Colonic mucosa (tissue), 4 donors: ENCODE measurements at regions not wholly inside any gene's neighbourhood (a gene's known extent, or its start where the extent isn't known, plus 50 kb on each side); places are given as distances from the start of the nearest gene placed in this dataset.

Experiments
- DNase-seq: peaks from one replicate; pipeline ENCODE4 v3.0.0-alpha.2; 2020
- H3K27ac ChIP-seq: fragments of 200-600 bp; one replicate; pipeline ENCODE4 v1.8.0; 2021
- H3K27me3 ChIP-seq: fragments of 200-600 bp; one replicate; pipeline ENCODE4 v1.8.0; 2021
- H3K36me3 ChIP-seq: fragments of 200-600 bp; one replicate; pipeline ENCODE4 v1.8.0; 2021
- H3K4me1 ChIP-seq: fragments of 200-600 bp; one replicate; pipeline ENCODE4 v1.8.0; 2021; ENCODE audit warnings: mild to moderate bottlenecking
- H3K4me3 ChIP-seq: fragments of 200-600 bp; one replicate; pipeline ENCODE4 v1.8.0; 2021
- H3K9ac ChIP-seq, 2 donors: one replicate each; pipeline ENCODE4 v1.7.0; 2013; ENCODE audit warnings: control low read depth in 2 of 2, low read depth in 2 of 2, low read length in 2 of 2
- H3K9me3 ChIP-seq: fragments of 200-600 bp; one replicate; pipeline ENCODE4 v1.8.0; 2021
- intact Hi-C: fragments of 100-400 bp; cut with DNase I; formaldehyde crosslinking; loops from one replicate; pipeline ENCODE4 v1.14.1; 2022
- TF ChIP-seq, protein P1 (sequence below): fragments of 200-600 bp; IDR thresholded peaks from one replicate; pipeline ENCODE4 v1.8.0; 2022; ENCODE audit warnings: antibody characterized with exemption, mild to moderate bottlenecking
- donor health status: healthy.
- donor health status: DM: no; HTN: no; CAD: no.
- donor health status: DM: no; HTN: no; CAD: no.

DNA sequence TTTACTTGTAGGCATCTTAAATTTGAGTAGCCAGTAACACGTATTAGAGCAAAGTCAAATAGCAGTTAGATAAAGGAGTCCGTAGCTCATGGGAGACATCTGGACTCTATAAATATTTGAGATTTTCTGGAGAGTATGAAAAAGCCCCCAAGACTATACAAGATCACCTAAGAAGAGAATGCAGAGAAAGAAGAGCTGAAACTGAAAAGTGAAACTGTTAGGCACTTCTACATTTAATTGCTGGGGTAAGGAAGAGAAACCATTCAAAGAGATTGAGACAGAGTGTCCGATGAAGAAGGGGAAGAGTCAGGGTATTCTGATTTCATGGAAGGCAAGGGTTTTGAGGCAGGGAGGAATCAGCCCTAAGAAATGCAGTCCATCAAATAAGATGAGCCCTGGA, 2372.1 kb downstream of the MAT2B start:
- TF ChIP-seq, protein P1, sequence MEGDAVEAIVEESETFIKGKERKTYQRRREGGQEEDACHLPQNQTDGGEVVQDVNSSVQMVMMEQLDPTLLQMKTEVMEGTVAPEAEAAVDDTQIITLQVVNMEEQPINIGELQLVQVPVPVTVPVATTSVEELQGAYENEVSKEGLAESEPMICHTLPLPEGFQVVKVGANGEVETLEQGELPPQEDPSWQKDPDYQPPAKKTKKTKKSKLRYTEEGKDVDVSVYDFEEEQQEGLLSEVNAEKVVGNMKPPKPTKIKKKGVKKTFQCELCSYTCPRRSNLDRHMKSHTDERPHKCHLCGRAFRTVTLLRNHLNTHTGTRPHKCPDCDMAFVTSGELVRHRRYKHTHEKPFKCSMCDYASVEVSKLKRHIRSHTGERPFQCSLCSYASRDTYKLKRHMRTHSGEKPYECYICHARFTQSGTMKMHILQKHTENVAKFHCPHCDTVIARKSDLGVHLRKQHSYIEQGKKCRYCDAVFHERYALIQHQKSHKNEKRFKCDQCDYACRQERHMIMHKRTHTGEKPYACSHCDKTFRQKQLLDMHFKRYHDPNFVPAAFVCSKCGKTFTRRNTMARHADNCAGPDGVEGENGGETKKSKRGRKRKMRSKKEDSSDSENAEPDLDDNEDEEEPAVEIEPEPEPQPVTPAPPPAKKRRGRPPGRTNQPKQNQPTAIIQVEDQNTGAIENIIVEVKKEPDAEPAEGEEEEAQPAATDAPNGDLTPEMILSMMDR = no peak
- Histone ChIP-seq H3K36me3 (no peaks in the 10 kb centered on the region), H3K4me1 (no peaks in the 10 kb centered on the region), H3K9ac (no peak overlapping the region), H3K27ac (no peak overlapping the region), H3K4me3 (no peak overlapping the region), H3K9me3 (no peaks in the 10 kb centered on the region), H3K27me3 (no peaks in the 10 kb centered on the region)
- intact Hi-C loops = no loop called here
- no peak for DNase-seq

DNA sequence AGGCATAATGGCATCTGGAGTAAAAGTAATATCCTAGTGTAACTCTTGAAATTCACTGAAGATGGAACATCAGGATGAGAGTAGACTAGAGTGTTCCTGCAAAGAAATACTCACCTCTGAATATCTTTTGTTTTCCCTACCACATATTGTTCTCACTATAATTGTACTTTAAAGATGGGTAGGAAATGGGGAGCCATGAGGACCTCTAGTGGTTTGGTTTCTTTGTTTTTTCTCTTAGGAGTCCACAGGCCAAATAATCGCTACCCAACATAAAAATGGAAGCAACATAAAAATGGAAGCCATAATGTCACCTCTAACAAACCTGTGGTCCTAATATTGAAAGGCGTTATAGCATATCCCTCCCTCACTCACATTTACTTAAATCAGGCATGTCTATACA, 2375.8 kb downstream of the MAT2B start:
- Histone ChIP-seq H3K4me1 (no peaks in the 10 kb centered on the region), H3K9me3 (no peaks in the 10 kb centered on the region), H3K36me3 (no peaks in the 10 kb centered on the region), H3K27me3 (no peaks in the 10 kb centered on the region), H3K4me3 (no peak overlapping the region), H3K9ac (no peak overlapping the region), H3K27ac (no peak overlapping the region)
- no peak for DNase-seq
- intact Hi-C loops = no loop called here
- TF ChIP-seq, protein P1 = no peak

DNA sequence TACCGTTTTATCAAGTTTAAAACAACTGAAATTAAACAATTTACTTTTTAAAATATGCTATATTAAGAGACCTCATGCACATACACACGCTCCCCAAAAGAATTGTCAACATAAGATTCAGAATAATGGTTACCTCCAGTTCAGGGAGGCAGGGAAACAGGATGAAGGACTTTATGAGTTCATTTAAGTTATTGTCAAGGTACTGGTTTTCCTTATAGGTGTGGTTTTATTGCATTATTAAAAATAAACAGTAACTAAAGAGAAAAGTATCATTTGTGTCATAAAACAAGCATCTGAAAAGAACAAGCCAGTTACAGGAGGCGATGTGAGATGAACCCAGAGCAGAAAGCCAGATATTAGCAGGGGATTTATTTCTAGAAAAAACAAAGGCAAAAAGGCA, 2376.7 kb downstream of the MAT2B start:
- intact Hi-C loops = no loop called here
- no peaks in the 10 kb centered on the region for H3K9me3 ChIP-seq
- TF ChIP-seq, protein P1 = no peak
- H3K27ac ChIP-seq = no peak overlapping the region
- DNase-seq = no peak
- H3K4me1 ChIP-seq = no peaks in the 10 kb centered on the region
- H3K27me3 ChIP-seq = no peaks in the 10 kb centered on the region
- no peaks in the 10 kb centered on the region for H3K36me3 ChIP-seq
- no peak overlapping the region for H3K4me3 ChIP-seq
- no peak overlapping the region for H3K9ac ChIP-seq

DNA sequence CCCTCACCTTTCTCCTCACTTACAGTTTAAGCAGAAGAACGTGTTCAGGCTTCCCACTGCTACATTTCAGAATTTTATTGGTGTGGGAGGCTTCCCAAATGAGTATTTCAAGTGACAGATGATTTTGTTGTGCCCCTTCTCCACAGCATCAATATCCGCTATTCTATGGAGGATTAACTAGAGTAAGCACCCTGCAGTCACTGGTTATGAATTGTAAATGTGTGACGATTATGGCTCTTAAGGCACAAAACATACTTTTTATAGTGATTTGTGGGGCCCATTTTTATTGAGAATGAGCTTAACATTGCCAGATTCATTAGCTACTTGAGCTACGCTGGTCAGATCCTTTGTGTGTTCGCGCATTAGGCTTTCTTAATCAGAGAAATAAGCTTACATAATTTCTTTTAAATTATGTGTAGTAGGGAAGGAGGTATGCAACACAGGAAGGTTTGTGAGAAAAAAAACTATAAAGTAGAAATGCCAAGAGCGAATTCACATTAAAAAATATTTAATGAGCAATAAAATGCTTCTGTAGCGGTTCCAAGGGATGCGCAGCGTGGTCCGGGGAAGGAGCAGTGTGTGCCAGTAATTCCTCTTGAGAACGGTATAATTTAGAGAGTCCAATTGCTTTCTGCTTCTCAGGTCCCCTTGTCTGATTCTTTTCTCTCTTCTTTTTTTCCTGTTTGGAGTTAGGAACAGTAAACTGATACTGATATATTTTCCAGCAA, 2380.4 kb downstream of the MAT2B start:
- Histone ChIP-seq H3K27ac (no peak overlapping the region), H3K36me3 (no peaks in the 10 kb centered on the region), H3K4me3 (no peak overlapping the region), H3K9ac (no peak overlapping the region), H3K9me3 (no peaks in the 10 kb centered on the region), H3K27me3 (no peaks in the 10 kb centered on the region), H3K4me1 (no peaks in the 10 kb centered on the region)
- intact Hi-C loops = no loop called here
- TF ChIP-seq, protein P1 = no peak
- no peak for DNase-seq

DNA sequence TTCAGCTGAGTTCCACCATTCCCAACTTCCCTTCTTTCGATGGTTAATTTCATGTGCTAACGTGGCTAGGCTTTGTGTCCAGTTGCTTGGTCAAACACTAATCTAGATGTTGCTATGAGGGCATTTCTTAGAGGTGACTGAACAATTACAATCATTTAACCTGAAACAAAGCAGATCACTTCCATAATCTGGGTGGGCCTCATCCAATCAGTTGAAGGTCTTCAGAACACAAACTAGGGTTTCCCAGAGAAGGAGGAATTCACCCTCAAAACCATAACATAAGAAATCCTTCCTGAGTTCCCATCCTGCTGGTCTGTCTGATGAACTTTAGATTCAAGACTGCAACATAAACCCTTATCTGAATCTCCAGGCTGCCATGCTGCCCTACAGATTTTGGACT, 2381.7 kb downstream of the MAT2B start:
- intact Hi-C loops = no loop called here
- no peak for DNase-seq

More for the DNA sequence above, 2381.7 kb downstream of the MAT2B start:
- no peaks in the 10 kb centered on the region for H3K9me3 ChIP-seq
- H3K27ac ChIP-seq = no peak overlapping the region
- no peak overlapping the region for H3K4me3 ChIP-seq
- no peaks in the 10 kb centered on the region for H3K4me1 ChIP-seq
- H3K27me3 ChIP-seq = no peaks in the 10 kb centered on the region
- TF ChIP-seq, protein P1 = no peak
- no peaks in the 10 kb centered on the region for H3K36me3 ChIP-seq
- H3K9ac ChIP-seq = no peak overlapping the region
